ENCODE measurements at regions not wholly inside any gene's neighbourhood (a gene's known extent, or its start where the extent isn't known, plus 50 kb on each side); places are given as distances from the start of the nearest gene placed in this dataset.
"Not testable (repeated sequence)": the region's sequence is repeated elsewhere in the genome, so short reads cannot be mapped to it uniquely, and the experiment has no call there.

DNA sequence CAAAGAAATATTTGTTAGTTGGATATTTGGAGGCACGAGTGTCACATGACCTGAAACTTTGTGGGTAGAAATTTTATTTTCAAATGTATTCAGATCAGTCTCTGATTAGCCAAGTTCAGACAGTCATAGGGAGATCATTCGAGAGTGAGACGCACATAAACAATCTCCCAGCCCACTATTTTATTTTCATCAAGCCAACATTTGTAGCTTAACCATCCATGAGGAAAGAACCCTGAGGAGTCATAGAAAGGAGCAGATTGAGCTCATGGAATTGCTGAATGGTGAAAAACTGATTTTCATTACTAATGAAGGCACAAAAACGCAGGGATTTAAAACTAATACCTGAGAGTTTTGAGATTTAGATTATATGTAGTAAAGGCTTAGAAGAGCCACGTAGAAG lies 548.7 kb downstream of the NSUN3 start:
- DNase-seq (ENCODE audit: low read depth): no peak

DNA sequence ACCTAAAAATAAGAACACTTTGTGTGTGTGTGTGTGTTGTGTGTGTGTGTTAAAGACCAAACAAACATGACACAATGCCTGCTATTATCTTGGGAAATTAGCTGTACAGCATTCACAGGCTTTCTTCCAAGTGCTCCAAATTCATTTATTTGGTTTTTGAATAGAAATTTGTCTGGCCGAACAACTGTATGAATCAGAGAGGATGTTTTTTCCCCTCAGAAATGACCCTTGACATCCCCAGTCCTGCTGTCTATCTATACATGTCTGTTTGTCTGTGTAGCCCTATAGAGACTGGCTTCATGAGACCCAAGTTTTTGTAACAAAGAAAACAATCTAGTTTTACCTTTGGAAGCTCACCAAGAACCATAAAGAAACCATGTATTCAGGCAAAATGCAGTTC lies 549.8 kb downstream of the NSUN3 start:
- no peak for DNase-seq (ENCODE audit: low read depth)

DNA sequence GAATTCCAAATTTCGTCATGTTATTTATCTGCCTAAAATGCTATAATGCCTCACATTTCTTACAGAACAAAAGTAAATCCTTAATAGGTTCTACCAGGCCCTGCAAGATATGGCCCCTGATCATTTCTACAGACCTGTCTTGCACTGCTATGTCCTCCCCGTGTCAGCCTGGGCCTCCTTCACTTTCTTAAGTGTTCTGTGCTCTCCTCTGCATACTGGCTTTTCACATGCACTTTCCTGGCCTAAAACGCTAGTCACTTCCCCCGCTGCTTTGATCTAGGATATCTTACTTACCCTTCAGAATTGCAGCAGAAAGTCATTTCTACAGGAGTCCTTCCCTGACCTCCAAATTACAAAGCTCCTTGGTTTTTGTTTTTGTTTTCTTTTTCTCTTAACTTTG lies 551.3 kb downstream of the NSUN3 start:
- DNase-seq (ENCODE audit: low read depth): no peak

DNA sequence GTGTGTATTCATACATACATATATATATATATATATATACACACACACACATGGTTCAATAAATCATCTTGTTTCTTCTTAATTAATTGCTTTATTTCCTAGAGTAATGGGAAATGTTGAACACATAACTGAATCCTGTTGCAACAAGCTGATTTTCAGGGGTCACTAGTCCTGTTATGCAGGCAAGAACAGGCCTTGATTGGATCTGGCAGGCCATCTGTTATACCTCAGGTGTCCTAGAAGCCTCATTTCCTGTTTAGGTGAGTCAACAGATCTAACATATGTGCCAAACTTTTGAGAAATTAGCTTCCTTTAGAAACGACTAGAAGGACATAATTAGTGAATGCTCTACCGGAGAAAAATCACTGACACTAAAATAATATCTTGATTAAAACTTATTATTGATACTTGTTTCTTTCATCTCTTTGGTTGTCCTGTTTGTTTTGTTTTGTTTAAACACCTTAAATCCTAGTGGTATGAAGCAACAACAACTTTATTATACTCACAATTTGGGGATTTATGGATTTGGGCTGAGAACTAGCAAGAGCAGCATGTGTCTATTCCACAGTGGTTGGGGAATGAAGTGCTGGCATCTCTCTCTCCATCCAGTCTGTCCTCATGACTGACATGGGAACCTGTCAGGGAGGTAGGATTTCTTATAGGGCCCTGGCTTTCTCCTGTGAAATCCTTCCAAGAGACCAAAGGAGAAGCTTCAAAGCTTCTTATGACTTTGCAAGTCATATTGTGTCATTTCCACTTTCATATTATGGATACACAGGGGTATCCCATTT lies 552.6 kb downstream of the NSUN3 start:
- DNase-seq (ENCODE audit: low read depth): no peak

DNA sequence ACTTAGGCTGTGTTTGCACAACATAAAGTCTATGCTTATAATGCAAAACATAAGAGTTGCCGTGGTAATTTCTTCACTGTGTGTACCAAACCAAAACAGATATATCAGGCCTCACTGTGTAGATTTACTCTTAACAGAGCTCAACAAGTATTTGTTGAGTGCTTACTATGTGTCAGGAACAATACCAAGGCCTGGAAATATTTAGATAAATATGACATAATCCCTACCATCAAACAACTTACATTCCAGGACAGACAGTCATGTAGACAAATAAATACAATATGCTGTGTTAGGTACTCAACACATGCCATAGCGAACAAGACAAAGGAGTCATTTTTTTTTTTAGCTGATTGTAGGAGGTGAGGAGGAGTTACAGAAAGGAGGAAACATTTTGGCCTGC lies 554.0 kb downstream of the NSUN3 start:
- no peak for DNase-seq (ENCODE audit: low read depth)

DNA sequence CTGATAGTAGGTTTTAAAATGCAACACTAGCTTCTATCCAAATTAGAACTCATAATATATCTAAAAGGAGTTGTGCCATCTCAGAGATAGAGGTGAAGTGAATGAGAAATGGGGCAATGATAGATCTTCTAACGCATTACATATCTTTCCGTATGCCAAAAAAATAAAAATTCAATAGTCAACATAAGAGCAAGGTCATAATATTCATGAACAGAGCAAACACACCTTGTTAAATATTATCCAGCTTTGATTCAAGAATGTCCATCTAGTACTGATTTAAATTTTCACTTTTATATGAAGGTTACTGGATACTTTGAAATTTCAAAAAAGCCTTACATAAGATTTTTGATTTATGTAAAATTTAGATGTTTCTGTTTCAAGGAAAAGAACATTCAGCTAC lies 554.5 kb downstream of the NSUN3 start:
- DNase-seq (ENCODE audit: low read depth): no peak

DNA sequence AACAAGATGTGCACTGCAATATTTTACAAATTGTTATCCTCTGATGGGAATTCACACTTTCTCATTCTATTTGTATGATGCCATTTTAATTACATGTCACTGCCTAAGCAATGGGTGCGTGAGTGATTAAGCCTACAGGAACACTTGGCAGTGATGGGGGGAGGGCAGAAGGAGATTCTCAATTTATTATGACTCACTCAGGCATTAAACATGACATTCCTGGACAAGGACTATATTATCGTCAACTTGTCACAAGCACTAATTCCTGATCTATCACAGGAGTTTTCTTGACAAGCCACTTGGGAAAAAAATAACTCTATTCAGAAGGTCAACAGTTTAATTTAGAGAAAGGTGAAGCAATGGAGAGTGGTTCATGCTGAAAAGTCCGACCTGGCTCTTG lies 556.8 kb downstream of the NSUN3 start:
- DNase-seq (ENCODE audit: low read depth): no peak

DNA sequence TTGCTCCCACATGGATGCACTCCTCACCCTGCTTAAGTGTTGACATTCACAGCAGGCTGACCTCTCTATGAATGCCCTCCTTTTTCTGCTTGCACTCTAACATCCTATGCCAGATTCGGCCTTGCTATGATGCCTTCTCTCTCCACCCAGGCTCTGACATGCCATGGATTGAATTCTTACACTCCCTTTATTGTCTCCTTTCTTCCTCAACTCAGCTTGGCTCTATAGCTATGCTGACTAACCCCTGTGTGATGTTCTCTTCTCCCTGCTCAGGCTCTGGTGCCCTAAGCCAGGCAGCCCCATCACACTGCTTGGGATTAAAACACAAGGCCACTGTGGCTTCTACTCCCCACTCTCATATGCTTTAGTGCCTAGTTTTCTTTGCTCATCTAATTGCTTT lies 563.7 kb downstream of the NSUN3 start:
- DNase-seq (ENCODE audit: low read depth): no peak

DNA sequence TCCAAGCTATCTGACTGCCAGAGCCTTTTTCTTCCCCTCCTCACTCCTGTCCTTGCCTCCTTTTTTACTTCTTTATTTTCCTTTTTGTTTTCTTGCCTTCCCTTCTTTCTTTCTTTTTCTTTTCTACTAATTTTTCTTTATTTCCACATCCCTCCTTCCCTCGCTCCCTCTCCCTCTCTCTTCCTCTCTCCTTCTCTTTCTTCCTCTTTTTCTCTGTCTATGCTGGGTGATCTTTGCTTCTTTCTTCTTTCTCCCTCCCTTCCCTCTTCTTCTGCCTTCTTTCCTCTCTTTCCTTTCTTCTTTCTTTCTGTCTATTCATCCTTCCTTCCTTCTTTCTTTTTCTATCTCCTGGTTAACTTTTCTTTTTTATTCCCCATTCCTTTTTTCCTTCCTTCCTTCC lies 564.8 kb downstream of the NSUN3 start:
- no peak for DNase-seq (ENCODE audit: low read depth)

DNA sequence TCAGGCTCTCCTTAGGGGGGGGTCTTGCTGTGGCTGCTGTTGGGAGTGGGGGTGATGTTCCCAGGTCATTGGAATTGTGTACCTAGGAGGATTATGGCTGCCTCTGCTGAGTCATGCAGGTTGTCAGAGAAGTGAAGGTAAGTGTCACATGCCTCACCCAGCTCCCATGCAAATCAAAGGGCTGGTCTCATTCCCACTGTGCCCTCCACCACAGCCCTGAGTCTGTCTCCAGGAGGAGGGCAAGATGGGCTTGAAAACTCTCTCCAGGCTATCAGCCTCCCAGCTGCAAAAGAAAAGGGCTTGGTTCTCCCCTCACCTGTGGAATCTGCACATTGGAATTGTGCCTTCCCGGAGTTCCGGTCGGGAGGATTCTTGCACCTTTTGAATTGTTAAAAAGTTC lies 580.5 kb downstream of the NSUN3 start:
- DNase-seq (ENCODE audit: low read depth): no peak

DNA sequence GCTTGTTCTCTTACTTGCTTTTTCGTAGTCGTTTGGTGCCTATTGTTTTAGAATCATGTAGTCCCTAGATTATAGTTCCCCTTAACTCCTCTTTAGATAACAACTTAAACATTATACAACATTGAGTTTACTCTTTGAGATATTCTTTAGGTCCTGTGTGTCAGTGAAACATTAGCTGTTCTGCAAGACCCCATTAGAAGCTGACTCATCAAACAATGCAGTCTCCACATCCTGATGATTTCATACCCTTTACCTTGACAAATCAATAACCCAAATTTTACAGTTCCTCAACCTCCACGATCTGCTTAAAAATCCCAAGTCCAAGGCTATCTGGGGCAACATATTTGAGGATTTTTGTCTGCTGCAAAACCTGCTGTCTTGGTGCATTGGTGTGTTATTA lies 582.9 kb downstream of the NSUN3 start:
- no peak for DNase-seq (ENCODE audit: low read depth)

DNA sequence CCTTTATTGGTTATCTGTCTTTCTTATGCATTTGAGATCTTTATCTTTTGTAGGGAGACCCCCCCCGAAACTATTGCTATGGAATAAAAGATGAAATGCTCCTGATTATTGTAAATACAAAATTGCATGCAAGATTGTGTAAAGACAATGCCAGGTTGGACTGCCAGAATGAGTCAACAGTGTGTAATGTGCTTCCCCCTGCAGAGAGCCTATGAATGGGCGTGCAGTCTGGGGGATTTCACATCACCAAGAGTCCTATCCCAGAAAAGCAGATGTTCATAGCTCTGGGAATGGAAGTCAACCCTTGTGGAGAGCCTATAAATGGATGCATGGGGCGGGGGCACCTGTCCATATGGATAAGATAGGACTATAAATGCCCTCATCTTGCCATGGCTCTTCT lies 584.3 kb downstream of the NSUN3 start:
- no peak for DNase-seq (ENCODE audit: low read depth)

DNA sequence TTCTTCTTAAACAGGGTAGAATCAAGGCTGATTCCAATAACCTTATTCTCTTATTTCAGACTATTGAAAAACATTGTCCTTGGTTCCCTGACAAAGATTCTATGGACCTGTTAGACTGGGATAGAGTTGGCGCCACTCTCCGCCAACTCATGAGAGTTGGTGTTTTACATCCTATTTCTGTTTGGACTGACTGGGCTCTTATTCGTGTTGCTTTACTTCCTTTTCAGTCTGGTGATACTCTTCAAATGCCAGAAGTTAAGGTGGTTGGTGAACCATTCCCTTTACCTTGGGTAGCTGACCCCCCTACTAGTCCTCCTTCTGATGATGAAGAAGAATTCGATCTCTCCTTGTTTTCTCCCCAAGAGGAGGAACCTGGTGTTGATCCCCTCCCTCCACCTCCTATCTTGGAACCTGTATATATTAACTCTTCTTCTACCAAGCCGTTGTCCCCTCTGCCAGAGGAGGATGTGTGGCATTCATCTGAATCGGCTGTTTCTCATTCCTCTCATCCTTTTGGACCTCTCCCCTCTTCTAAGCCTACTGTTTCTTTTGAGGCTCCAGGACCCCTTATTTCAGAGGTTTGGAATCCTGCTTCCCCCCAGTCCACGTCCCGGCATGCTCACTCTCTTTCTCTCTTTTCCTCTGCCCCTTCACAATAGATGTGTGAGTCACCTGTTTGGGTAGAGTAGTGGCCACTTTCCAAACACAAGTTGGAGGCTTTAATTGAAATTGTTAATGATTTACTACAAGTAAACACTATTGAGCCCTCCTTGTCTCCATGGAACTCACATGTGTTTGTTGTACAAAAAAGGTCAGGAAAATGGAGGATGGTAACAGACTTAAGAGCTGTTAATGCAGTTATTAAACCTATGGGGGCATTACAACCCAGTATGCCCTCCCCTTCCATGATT lies 585.7 kb downstream of the NSUN3 start:
- not testable (repeated sequence) for DNase-seq (ENCODE audit: low read depth)

DNA sequence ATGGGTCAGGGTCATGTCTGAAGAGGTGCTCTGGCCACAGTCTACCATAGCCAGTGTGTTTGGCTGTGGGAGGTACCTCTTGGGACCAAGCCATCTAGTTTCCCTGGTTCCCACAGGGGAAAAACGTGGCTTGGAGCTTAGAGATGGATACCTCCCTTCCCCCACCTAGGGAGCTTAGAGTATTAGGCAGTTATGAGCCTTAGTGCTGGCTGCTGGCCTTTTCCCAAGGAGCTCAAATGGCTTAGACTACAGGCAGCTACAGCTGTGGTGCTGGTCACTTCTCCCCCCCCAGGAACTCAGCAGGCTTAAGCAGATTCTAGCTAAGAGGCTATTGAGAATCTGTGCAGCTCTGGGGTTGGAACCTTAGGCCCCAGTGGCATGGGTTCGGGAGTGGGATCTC lies 591.2 kb downstream of the NSUN3 start:
- no peak for DNase-seq (ENCODE audit: low read depth)

DNA sequence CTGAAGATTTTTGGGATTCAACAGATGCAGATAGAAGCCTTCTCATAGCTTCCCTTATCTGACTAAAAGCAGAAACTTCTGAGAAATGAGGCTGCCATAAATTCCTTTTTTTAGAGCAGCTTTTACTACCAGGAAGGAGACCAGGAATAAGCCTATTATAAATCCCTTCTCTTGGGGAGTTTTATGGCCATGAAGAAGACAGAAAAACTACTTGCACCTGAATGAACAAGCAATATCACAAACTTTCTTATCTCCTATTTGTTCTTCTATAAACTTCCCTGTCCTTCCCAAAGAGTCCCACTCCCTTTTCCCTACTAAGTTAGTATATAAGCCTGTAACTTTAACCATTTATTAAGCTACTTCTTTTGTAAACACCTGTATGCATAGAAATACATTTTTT lies 603.1 kb downstream of the NSUN3 start:
- no peak for DNase-seq (ENCODE audit: low read depth)

DNA sequence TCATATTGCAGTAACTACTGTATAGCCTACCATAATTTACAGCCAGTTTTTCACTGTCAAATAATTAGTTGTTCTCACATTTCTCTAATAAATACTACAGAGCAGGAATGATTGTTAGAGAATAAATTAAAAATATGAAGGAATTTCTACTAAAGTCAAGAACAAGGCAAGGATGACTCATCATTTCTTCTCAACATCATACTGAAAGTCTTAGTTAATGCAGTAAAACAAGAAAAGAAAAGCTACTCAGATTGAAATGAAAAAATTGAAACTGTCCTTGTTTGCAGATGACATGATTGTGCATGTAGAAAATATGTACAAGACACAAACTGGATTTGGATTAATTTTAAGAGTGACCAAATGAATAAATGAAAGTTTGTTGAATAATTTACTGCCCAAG lies 608.2 kb downstream of the NSUN3 start:
- DNase-seq (ENCODE audit: low read depth): no peak

DNA sequence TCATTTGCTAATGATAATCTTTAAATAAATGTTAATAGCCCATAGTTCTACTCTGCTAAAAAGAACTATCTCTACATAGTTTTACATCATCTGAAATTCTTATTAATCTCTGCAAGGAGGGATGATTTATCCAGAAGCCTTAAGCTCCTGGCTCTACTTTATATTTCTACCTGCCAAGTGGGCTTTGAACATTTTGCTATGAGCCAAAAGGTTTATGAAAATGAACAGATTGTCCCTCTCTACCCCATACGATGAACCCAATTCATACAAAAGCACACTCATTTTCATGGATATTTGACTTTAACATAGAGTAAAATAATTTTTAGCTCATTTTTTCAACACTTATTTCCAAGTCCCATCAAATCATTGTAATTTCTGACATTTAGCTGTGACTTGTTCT lies 611.0 kb downstream of the NSUN3 start:
- DNase-seq (ENCODE audit: low read depth): no peak

DNA sequence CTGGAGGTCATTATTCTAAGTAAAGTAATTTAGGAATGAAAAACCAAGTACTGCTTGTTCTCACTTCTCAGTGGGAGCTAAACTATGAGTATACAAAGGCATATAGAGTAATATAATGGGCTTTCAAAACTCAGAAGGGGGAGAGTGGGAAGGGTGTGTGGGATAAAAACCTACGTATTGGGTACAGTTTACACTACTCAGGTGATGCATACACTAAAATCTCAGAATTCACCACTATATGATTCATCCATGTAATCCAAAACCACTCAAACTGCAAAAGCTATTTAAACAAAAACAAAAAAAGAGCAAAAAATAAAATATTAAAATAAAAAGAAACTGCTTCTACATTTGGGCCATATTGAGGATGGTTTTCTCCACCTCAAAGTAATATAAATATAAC lies 623.3 kb downstream of the NSUN3 start:
- DNase-seq (ENCODE audit: low read depth): no peak

DNA sequence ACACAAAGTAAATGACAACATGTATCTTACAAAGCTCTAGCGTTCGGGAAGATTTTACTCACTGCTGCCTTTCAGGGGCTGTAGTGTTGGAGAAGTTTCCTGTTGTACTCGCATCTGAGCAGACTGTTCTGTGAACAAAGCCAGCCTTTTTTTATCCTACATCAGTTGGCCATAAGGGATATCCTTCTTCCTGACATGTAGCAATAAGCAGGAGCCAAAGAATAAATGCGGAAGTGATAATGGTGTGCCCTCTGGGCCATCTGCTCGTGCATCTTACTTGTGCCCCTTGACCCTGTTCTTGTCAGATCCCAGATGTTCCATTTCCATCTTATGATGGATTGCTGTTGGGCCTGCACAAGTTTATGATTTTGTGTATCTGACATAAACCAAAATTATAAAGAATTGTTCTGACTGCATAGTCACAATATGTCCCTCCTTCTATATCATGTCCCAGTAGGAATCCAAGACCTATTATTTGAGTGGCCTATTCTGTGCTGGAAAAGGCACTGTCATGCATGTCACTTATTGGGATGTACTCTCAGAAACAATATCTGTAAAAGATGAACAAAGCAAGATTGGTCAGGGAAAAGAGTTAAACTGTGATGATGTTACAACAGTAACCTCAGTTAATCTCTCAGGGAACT lies 631.3 kb downstream of the NSUN3 start:
- no peak for DNase-seq (ENCODE audit: low read depth)

DNA sequence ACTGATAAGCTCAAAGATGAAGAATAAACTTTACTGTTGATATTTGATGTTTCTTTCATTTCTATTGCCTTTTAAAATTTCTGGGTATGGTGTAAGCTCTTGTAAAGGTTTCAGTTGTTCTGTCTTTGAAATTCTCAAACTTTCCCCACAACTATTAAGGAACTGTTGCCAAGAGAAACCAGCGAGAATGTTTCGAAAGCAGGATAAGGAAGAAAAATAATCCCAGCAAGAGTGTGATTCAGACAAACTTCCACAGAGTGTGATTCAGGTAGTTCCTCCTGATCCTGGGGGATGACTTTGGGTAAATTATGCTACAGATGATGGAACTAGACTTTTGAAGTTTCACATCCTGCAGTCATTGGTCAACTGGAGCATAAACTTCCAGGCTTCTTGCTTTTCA lies 632.0 kb downstream of the NSUN3 start:
- no peak for DNase-seq (ENCODE audit: low read depth)

DNA sequence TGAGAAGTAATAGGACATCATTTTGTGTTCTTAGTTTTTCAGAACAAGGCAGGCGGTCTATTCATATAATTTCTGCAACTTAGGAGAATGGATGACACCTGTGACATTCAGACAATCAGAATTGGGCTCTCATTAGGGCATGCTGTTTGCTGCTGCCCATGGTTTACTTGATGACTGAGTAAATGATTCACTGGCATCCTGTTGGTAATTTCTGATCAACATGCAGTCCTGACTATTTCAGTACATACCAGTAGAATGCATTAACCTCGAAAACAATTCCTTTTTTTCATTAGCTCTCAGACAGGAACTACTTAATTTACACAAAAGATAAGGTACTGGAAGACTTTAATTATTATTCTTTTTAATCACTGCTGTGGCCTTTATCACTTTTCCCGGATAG lies 641.6 kb downstream of the NSUN3 start:
- DNase-seq (ENCODE audit: low read depth): no peak

DNA sequence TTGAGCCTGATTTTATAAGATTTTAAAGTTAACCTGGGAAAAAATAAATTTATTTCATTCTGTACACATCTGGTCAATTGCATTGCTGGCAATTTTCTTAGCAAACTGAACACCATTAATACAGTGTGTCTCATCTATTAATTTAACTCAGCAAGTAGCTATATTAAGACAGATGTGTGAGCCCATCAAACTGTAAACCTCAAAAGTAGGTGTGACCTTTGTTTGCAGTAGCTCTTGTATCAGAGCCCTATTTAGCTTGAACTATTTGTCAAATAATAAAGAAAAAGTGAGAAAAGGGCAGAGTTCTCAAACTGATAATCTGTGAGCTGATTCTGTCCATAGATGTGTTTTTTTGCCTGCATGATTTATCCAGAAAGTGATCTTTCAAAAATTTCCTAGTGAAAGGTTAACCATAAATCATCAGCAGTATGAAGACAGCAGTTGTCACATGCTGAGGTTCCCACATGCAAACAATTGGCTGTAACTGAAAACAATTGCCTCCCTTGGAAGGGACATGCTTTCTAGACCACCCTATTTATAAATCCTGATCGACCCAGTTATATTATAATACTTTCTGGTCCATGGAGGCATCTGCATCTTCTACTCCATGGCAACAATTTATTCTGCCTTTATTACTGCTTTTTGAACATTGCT lies 646.5 kb downstream of the NSUN3 start:
- DNase-seq (ENCODE audit: low read depth): no peak

All from stimulated activated CD8-positive, alpha-beta memory T cell treated with anti-CD3 and anti-CD28 coated beads, Interleukin-7, amount 100 ng/mL, for 24 hours (primary cell).